ENCODE measurements at regions not wholly inside any gene's neighbourhood (a gene's known extent, or its start where the extent isn't known, plus 50 kb on each side); places are given as distances from the start of the nearest gene placed in this dataset.

GRCh38 chr6:22145376-22145775 is 151.5 kb downstream of the PRL start:
- peak; percentile 24 for DNase-seq
- no peak overlapping the region for H3K4me3 ChIP-seq (ENCODE audit: insufficient read depth, low read depth, low read length)

GRCh38 chr6:22145823-22146677 is 150.8 kb downstream of the PRL start:
- DNase-seq: peak; percentile 52
- H3K4me3 ChIP-seq (ENCODE audit: insufficient read depth, low read depth, low read length): no peak overlapping the region
- H3K36me3 ChIP-seq (replicated peaks; ENCODE audit: control insufficient read depth, insufficient read depth, low read length): no peaks in the 10 kb centered on the region
- no peaks in the 10 kb centered on the region for H3K27me3 ChIP-seq (ENCODE audit: control insufficient read depth, insufficient read depth, low read length)

More at GRCh38 chr6:22145376-22145775, 151.5 kb downstream of the PRL start:
- H3K36me3 ChIP-seq (replicated peaks; ENCODE audit: control insufficient read depth, insufficient read depth, low read length): no peaks in the 10 kb centered on the region
- no peaks in the 10 kb centered on the region for H3K27me3 ChIP-seq (ENCODE audit: control insufficient read depth, insufficient read depth, low read length)

GRCh38 chr6:22146678-22146930 is 150.2 kb downstream of the PRL start:
- DNase-seq: peak; percentile 22
- no peak overlapping the region for H3K4me3 ChIP-seq (ENCODE audit: insufficient read depth, low read depth, low read length)
- H3K36me3 ChIP-seq (replicated peaks; ENCODE audit: control insufficient read depth, insufficient read depth, low read length): no peaks in the 10 kb centered on the region
- no peaks in the 10 kb centered on the region for H3K27me3 ChIP-seq (ENCODE audit: control insufficient read depth, insufficient read depth, low read length)

- H3K4me3 ChIP-seq (ENCODE audit: insufficient read depth, low read depth, low read length): no peak overlapping the region
- no peak for DNase-seq
- no peaks in the 10 kb centered on the region for H3K36me3 ChIP-seq (replicated peaks; ENCODE audit: control insufficient read depth, insufficient read depth, low read length)
- no peaks in the 10 kb centered on the region for H3K27me3 ChIP-seq (ENCODE audit: control insufficient read depth, insufficient read depth, low read length)
Measured at GRCh38 chr6:22146931-22147701, 149.7 kb downstream of the PRL start.

GRCh38 chr6:22147921-22148776 is 148.7 kb downstream of the PRL start:
- Histone ChIP-seq H3K4me3 (ENCODE audit: insufficient read depth, low read depth, low read length) (no peak overlapping the region), H3K36me3 (replicated peaks; ENCODE audit: control insufficient read depth, insufficient read depth, low read length) (no peaks in the 10 kb centered on the region), H3K27me3 (ENCODE audit: control insufficient read depth, insufficient read depth, low read length) (no peaks in the 10 kb centered on the region)
- peak; percentile 19 for DNase-seq

- no peaks in the 10 kb centered on the region for H3K36me3 ChIP-seq (replicated peaks; ENCODE audit: control insufficient read depth, insufficient read depth, low read length)
- DNase-seq: no peak
- no peak overlapping the region for H3K4me3 ChIP-seq (ENCODE audit: insufficient read depth, low read depth, low read length)
- H3K27me3 ChIP-seq (ENCODE audit: control insufficient read depth, insufficient read depth, low read length): no peaks in the 10 kb centered on the region
Measured at GRCh38 chr6:22149096-22149495, 147.7 kb downstream of the PRL start.

GRCh38 chr6:22149501-22150367 is 147.1 kb downstream of the PRL start:
- H3K36me3 ChIP-seq (replicated peaks; ENCODE audit: control insufficient read depth, insufficient read depth, low read length): no peaks in the 10 kb centered on the region
- H3K4me3 ChIP-seq (ENCODE audit: insufficient read depth, low read depth, low read length): no peak overlapping the region
- DNase-seq: no peak
- no peaks in the 10 kb centered on the region for H3K27me3 ChIP-seq (ENCODE audit: control insufficient read depth, insufficient read depth, low read length)

- no peaks in the 10 kb centered on the region for H3K36me3 ChIP-seq (replicated peaks; ENCODE audit: control insufficient read depth, insufficient read depth, low read length)
- H3K4me3 ChIP-seq (ENCODE audit: insufficient read depth, low read depth, low read length): no peak overlapping the region
- DNase-seq: no peak
- no peaks in the 10 kb centered on the region for H3K27me3 ChIP-seq (ENCODE audit: control insufficient read depth, insufficient read depth, low read length)
Measured at GRCh38 chr6:22150368-22151035, 146.3 kb downstream of the PRL start.

GRCh38 chr6:22151892-22152291 is 144.9 kb downstream of the PRL start:
- H3K4me3 ChIP-seq (ENCODE audit: insufficient read depth, low read depth, low read length): no peak overlapping the region
- H3K27me3 ChIP-seq (ENCODE audit: control insufficient read depth, insufficient read depth, low read length): no peaks in the 10 kb centered on the region
- DNase-seq: no peak

GRCh38 chr6:22152841-22153240 is 144.0 kb downstream of the PRL start:
- Histone ChIP-seq H3K4me3 (ENCODE audit: insufficient read depth, low read depth, low read length) (no peak overlapping the region), H3K27me3 (ENCODE audit: control insufficient read depth, insufficient read depth, low read length) (no peaks in the 10 kb centered on the region), H3K36me3 (replicated peaks; ENCODE audit: control insufficient read depth, insufficient read depth, low read length) (no peaks in the 10 kb centered on the region)
- DNase-seq: no peak

More at GRCh38 chr6:22151892-22152291, 144.9 kb downstream of the PRL start:
- H3K36me3 ChIP-seq (replicated peaks; ENCODE audit: control insufficient read depth, insufficient read depth, low read length): no peaks in the 10 kb centered on the region

GRCh38 chr6:22153384-22154158 is 143.3 kb downstream of the PRL start:
- no peak for DNase-seq
- no peaks in the 10 kb centered on the region for H3K27me3 ChIP-seq (ENCODE audit: control insufficient read depth, insufficient read depth, low read length)
- H3K4me3 ChIP-seq (ENCODE audit: insufficient read depth, low read depth, low read length): no peak overlapping the region
- no peaks in the 10 kb centered on the region for H3K36me3 ChIP-seq (replicated peaks; ENCODE audit: control insufficient read depth, insufficient read depth, low read length)

- no peak overlapping the region for H3K4me3 ChIP-seq (ENCODE audit: insufficient read depth, low read depth, low read length)
- DNase-seq: no peak
- no peaks in the 10 kb centered on the region for H3K27me3 ChIP-seq (ENCODE audit: control insufficient read depth, insufficient read depth, low read length)
- no peaks in the 10 kb centered on the region for H3K36me3 ChIP-seq (replicated peaks; ENCODE audit: control insufficient read depth, insufficient read depth, low read length)
Measured at GRCh38 chr6:22155551-22155950, 141.3 kb downstream of the PRL start.

GRCh38 chr6:22157233-22157632 is 139.6 kb downstream of the PRL start:
- no peak for DNase-seq
- Histone ChIP-seq H3K36me3 (replicated peaks; ENCODE audit: control insufficient read depth, insufficient read depth, low read length) (no peaks in the 10 kb centered on the region), H3K27me3 (ENCODE audit: control insufficient read depth, insufficient read depth, low read length) (no peaks in the 10 kb centered on the region), H3K4me3 (ENCODE audit: insufficient read depth, low read depth, low read length) (no peak overlapping the region)
